AG09309 (cell line): ENCODE measurements at regions not wholly inside any gene's neighbourhood (a gene's known extent, or its start where the extent isn't known, plus 50 kb on each side); places are given as distances from the start of the nearest gene placed in this dataset.

ENCODE experiments used
- DNase-seq: peaks from one replicate; pipeline ENCODE4 v3.0.0-alpha.2; 2010; ENCODE audit warnings: low read depth
- H3K4me3 ChIP-seq: 2 replicates; pipeline ENCODE4 v1.5.1; 2011; ENCODE audit warnings: mild to moderate bottlenecking, low read depth, low read length, moderate library complexity; ENCODE audit not compliant: control insufficient read depth
- TF ChIP-seq, protein P1 (sequence below): IDR thresholded peaks from 2 replicates; pipeline ENCODE4 v1.5.1; 2011; ENCODE audit warnings: mild to moderate bottlenecking, low read depth, low read length, inconsistent platforms; ENCODE audit not compliant: insufficient read depth, control insufficient read depth; ENCODE audit errors: missing control alignments

DNA sequence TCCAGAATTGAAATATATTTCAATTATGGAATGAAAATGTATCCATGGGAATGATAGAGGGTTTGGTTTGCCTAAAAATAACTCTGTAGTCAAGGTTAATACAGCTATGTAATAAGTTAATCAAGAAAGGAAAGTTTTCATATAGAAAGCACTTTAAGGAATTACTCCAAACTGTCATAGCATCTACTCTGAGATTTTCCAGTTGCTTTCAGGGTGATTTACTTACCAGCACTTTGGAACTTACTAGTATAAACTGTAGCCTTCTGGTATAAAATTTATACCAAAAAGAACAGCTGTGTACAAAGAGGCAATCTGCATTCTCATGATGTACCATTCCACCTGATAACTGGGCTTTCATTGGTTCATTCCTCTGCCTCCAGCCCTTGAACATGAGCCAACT is 87.1 kb downstream of the ARF6 start:
- no peak overlapping the region for H3K4me3 ChIP-seq
- TF ChIP-seq, protein P1, sequence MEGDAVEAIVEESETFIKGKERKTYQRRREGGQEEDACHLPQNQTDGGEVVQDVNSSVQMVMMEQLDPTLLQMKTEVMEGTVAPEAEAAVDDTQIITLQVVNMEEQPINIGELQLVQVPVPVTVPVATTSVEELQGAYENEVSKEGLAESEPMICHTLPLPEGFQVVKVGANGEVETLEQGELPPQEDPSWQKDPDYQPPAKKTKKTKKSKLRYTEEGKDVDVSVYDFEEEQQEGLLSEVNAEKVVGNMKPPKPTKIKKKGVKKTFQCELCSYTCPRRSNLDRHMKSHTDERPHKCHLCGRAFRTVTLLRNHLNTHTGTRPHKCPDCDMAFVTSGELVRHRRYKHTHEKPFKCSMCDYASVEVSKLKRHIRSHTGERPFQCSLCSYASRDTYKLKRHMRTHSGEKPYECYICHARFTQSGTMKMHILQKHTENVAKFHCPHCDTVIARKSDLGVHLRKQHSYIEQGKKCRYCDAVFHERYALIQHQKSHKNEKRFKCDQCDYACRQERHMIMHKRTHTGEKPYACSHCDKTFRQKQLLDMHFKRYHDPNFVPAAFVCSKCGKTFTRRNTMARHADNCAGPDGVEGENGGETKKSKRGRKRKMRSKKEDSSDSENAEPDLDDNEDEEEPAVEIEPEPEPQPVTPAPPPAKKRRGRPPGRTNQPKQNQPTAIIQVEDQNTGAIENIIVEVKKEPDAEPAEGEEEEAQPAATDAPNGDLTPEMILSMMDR, result no peak
- no peak for DNase-seq

DNA sequence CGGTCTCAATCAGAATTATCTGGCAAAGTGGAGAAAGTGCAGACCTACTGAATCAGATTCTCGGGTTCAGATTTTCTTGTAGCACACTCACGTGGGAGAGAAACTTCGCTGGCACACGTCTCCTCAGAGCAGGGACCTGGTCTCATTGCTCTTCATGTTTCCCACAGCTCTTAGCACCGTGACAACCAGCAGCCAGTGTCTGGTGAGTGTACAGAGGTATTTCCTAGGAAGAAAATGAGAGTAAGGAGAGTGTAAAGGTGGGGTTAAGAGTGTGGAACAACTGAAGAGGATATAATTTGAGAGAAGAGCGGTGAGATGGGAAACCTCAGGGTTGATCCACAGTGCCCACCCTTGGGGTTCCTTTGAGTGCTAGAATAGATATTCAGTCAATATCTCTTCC is 89.2 kb downstream of the ARF6 start:
- DNase-seq, result no peak
- TF ChIP-seq, protein P1, result no peak
- H3K4me3 ChIP-seq, result no peak overlapping the region

DNA sequence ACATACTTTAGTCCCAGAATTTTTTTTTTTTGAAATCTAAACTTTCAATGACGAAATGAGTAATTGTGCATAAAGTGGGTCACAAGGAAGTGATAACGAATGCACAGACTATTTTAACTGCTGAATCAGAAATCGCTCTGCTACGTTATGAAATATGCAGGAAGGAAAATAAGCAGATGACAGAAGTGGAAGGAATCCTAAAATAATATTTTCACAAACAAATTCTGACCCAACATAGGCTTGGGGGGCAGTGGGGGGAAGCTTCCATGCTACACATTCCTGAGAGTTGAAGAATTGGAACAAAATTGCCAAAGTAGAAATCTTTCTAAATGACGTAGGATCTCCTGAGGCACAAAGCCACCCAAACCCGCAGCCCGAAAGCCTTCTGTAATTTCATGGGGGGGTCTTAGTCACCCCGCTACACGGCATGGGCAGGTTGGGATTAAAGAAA is 89.6 kb downstream of the ARF6 start:
- peak overlapping the region; percentile 20 for H3K4me3 ChIP-seq
- TF ChIP-seq, protein P1, result no peak
- peak; percentile 79 for DNase-seq

DNA sequence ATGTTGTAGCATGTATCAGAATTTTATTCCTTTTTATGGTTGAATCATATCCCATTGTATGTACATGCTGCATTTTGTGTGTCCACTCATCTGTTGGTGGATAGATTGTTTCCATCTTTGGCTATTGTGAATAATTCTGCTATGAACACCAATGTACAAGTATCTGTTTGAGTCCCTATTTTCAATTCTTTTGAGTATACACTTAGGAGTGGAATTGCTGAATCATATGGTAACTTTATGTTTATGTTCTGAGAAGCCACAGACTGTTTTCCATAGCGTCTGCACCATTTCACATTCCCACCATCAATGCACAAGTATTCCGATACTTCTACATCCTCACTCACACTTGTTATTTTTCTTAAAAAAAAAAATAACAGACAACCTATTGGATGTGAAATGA is 91.5 kb downstream of the ARF6 start:
- TF ChIP-seq, protein P1, result no peak
- DNase-seq, result no peak
- H3K4me3 ChIP-seq, result no peak overlapping the region

DNA sequence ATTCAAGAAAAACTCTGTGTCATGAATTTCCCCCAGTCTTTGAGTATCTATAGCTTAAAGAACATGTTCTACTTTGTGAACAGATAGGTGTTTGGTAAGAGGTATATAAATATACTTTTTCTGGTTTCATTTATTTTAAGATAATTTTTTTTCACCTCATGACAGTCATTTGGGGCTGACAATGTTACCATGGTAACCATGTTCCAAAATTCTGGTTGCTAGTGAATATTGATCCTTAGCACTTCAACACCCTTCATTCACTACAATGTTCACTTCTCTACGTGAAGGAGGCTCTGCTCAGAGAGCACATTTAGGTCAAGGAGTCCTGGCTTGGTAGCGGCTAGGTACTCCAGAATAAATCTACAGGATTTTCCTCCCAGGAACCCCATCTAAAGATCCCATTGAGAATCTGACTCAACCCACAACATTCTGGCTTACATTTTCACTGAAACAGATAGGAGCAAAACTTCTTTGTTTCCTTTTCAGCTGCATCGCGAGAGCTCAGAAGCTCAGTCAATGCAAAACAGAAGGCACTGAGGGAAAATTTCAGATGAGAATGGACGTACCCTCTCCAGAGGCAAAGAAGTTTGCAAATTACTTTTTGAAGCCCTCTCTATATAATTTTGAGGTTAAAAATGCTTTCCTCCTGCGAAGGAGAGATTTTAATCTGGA is 93.6 kb downstream of the ARF6 start:
- no peak for DNase-seq
- TF ChIP-seq, protein P1, result no peak
- no peak overlapping the region for H3K4me3 ChIP-seq

DNA sequence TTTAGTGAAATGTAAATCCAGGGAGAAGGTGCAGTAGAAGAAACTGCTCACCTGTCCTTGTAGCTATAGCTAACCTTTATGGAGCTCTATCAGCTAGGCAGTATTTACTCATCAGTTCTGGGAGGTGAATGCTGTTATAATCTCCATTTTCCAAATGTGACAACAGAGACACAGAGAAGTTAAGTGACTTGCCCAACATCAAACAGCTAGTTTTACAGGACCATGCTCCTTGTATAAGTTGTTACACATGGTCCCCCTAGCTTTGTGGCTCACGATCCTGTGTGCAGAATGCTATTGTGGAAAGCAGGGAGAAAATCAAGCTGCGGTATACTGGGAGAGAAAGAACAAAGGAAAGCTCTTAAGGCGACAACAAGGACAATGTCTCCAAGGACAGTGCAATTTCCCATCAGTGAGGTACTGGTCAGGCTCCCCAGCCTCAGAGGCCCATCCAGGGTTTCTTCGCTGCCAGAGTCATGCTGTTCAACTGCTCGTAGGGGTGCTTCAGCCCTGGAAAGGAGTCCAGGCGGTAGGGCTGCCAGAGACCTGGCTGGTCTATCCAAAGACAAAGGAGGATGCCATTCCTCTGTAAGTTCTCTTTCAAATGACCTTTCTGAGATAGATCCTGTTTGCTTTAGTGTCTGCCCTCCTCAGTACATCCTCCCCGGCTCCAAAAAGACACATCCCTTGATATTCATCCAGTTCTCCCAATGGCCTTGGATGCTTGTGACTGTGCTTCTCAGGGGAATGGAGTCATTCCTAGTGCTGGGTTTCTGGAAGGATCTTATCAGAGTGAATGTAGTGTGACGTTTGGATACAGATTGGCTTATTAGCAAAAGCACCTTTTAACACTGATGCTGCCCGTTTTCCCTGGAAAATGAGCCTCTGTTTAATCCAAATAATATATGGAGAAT is 95.5 kb downstream of the ARF6 start:
- DNase-seq, result no peak
- H3K4me3 ChIP-seq, result no peak overlapping the region
- TF ChIP-seq, protein P1, result no peak
